SHP77 (cell line): ENCODE measurements at regions not wholly inside any gene's neighbourhood (a gene's known extent, or its start where the extent isn't known, plus 50 kb on each side); places are given as distances from the start of the nearest gene placed in this dataset.

ENCODE experiments used
- DNase-seq, 2 experiments: peaks; one replicate each; lab custom pipeline; 2025; lab: John Stamatoyannopoulos, UW

- no peak for DNase-seq
These were observed 133.0 kb upstream of the PLCB4 start for GRCh38 chr20:8935878-8936277.

GRCh38 chr20:8938532-8938931, 130.4 kb upstream of the PLCB4 start:
- no peak for DNase-seq

- no peak for DNase-seq
These were observed 128.6 kb upstream of the PLCB4 start for GRCh38 chr20:8940326-8940725.

- no peak for DNase-seq
These were observed 125.3 kb upstream of the PLCB4 start for GRCh38 chr20:8943631-8944030.

GRCh38 chr20:8946036-8946940, 122.6 kb upstream of the PLCB4 start:
- DNase-seq, result no peak

GRCh38 chr20:8948442-8949020, 120.4 kb upstream of the PLCB4 start:
- DNase-seq, result no peak

GRCh38 chr20:8951164-8951563, 117.7 kb upstream of the PLCB4 start:
- DNase-seq, result peak; percentile 11 to 14

- no peak for DNase-seq
These were observed 116.2 kb upstream of the PLCB4 start for GRCh38 chr20:8952721-8953120.

- DNase-seq, result no peak
These were observed 115.6 kb upstream of the PLCB4 start for GRCh38 chr20:8953300-8953699.

- DNase-seq, result no peak
These were observed 108.6 kb upstream of the PLCB4 start for GRCh38 chr20:8960241-8960640.

- DNase-seq, result no peak
These were observed 105.6 kb upstream of the PLCB4 start for GRCh38 chr20:8963330-8963729.

- no peak for DNase-seq
These were observed 103.8 kb upstream of the PLCB4 start for GRCh38 chr20:8964959-8965562.

GRCh38 chr20:8967641-8968245, 101.1 kb upstream of the PLCB4 start:
- DNase-seq, result no peak

- no peak for DNase-seq
These were observed 99.7 kb upstream of the PLCB4 start for GRCh38 chr20:8969146-8969583.

GRCh38 chr20:8971669-8972316, 97.1 kb upstream of the PLCB4 start:
- no peak for DNase-seq

- DNase-seq, result no peak
These were observed 95.8 kb upstream of the PLCB4 start for GRCh38 chr20:8972963-8973705.

GRCh38 chr20:8974009-8974708, 94.7 kb upstream of the PLCB4 start:
- DNase-seq, result no peak

GRCh38 chr20:8981482-8981881, 87.4 kb upstream of the PLCB4 start:
- no peak for DNase-seq

- DNase-seq, result no peak
These were observed 85.2 kb upstream of the PLCB4 start for GRCh38 chr20:8983478-8984345.

- no peak for DNase-seq
These were observed 82.3 kb upstream of the PLCB4 start for GRCh38 chr20:8986631-8987030.
